ENCODE measurements at regions not wholly inside any gene's neighbourhood (a gene's known extent, or its start where the extent isn't known, plus 50 kb on each side); places are given as distances from the start of the nearest gene placed in this dataset.
"Not testable (repeated sequence)": the region's sequence is repeated elsewhere in the genome, so short reads cannot be mapped to it uniquely, and the experiment has no call there.

DNA sequence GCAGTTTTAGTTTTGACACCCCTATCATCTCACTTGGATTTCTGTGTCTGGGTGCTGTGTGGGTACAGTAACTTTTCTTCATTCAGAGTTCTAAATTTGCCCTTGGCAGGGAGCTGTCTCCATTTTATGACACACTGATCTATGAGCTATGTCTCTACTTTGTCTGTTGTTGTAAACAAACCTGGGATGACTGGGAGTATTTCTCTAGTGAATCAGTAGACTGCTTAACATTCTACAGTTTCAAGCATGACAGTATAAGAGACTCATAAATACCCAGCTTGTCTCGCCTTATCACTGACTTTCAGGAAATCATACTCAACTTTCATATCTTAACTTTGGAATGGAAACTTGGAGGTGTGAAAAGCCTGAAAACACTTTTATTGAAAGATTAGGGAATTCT lies 212.1 kb upstream of the NUDT12 start:
- no peak for DNase-seq (ENCODE audit: low read depth in 2 of 3, low spot score in 2 of 3)

DNA sequence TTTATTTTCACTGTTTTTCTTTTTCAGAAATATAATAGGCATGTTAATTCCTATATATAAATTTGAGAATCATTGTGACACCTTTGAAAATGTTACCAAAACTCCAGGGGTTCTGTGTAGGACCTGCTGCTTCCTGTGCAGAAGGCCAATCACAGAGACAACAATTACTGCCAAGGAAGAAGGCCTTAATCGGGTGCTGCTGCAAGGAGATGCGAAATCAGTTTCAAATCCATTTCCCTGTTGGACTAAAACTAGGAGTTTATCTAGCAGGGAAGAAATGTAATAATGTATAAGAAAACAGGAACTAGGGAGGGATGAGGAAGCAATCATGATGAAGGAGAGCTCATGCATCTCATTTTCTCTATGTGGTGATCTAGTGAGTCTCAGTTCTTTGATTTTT lies 209.7 kb upstream of the NUDT12 start:
- DNase-seq (ENCODE audit: low read depth in 2 of 3, low spot score in 2 of 3): no peak

DNA sequence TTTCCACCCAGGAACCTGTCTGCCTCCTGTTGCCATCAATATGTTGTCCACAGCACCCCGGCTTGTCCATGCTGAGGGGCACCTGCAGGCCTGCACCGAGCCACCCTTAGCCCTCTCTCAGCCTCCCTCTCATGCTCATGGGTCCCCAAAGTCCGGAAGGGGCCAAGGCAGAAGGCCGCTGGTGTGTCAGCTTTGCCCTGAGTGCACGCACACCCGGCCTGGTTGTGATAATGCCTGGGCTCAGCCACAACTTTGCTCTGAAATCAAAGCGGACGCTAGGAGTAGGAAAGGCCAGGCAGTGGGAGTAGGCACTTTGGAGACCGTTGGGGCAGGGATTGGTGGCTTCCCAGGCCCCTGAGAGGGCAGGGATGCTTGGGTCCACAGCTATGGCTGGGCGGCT lies 201.8 kb upstream of the NUDT12 start:
- DNase-seq (ENCODE audit: low read depth in 2 of 3, low spot score in 2 of 3): no peak

DNA sequence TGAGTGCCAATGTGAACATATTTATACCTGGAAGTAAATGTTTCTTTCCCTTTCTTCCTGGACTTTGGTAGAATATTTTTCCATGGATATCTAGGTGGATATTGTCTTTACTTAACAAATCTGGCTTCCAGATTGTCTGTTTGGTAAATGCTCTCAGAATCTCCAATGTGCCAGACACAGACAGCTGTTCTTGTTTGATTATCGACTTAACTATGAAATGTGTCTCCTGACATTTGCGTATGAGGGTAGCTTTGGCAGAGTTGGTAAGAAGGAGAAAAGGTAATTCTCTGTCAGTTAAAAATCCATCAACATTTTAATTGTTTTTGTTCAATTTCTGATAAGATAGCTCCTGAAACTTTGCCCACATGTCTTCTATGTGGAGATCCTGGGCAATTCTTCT lies 196.4 kb upstream of the NUDT12 start:
- DNase-seq (ENCODE audit: low read depth in 2 of 3, low spot score in 2 of 3): no peak

DNA sequence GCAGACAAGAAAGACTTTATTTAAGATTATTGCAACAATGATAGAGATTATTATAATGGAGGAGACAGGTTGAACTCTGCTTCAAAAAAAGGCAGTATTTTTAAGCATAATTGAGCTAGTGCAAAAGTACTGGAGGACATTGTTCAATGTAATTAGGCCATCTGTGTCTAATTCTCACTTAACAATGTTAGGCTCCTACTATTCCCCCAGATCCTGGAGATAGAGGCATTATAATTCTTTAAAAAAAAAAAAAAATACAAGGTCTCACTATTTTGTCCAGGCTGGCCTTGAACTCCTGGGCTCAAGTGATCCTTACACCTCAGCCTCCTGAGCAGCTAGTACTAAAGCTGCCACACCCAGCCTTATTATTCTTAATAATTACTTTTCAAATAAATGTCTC lies 193.4 kb upstream of the NUDT12 start:
- no peak for DNase-seq (ENCODE audit: low read depth in 2 of 3, low spot score in 2 of 3)

DNA sequence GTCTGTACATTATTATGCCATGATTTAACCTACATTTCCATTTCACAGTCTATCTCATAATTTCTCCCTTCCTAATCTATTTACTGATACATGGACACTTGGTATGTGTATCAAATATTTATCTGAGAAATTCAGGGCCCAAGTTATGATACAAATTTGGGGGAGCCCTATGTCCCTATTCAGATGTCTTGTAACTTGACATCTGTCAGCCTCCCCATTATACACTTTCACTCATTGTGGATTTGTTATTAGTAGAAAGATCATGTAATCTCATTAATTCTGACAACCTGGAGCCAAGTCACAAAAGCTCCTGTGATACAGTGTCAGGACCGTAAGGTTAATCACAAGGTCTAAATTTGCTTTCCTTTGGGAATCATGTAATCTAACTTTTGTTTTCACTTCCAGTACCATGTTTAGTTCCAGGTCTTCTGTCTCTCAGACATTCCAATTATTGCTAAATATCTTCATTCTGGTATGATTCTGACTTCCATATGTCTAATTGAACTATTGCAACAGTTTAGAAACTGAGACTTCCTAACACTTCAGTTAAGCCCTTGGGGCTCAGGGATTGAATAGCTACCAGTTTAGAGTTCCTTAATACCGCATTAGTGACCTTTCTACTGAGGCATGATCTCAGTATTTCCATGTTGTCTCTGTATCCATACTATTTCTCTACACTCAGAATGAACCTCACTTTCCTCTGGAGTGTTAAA lies 182.9 kb upstream of the NUDT12 start:
- no peak for DNase-seq (ENCODE audit: low read depth in 2 of 3, low spot score in 2 of 3)

DNA sequence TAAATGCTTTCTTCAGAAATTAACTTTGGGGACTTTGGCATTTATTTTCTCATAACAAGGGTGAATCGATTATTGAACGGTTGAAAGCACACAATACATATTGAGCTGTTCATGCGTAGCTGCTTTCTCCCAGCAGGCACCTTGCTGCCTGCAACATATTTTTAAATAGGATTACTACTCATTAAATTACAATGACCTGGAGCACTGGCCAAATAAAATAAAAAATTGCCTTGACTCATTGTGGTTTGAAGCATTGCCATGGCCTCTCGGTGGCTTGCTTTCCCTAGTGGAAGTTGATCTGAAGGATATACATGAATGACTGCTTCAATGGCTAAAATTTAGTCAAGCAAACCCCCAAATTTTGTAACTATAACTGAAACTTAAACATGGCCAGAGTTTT lies 181.6 kb upstream of the NUDT12 start:
- DNase-seq (ENCODE audit: low read depth in 2 of 3, low spot score in 2 of 3): no peak

DNA sequence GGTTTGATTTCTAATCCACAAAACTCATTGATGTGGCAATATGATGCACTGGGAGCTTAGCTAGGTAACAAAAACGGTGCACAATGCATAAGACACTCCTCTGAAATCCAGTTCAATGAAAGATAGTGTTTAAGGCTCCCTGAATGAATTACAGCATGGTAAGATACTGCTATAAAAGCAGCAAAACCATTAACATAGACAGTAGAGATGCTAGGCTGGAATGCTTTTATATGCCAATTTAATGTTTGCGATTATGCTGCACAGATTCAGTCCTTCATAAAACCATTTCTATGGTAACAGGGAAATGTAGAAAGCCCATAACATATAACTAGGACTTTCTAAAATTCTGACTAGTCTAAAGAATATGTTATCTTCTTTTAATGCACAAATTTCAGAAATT lies 180.8 kb upstream of the NUDT12 start:
- no peak for DNase-seq (ENCODE audit: low read depth in 2 of 3, low spot score in 2 of 3)

DNA sequence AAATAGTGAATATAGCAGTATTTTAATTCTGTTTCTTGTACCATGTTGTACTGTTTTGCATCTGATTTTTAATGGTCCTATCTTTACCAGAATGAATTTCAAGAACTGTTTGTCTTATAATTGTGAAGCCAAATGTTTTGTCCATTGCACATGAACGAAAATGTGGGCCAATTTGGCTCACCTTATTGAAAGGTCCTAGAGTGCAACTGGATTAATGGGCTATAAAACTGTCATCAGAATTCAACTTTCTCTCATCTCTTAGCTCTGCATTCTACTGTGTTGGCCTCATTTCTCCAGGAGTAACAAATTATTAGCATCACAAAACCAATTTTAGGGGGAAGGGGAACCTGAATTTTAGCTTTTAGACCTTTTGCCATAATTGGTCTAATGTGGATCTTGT lies 179.4 kb upstream of the NUDT12 start:
- DNase-seq (ENCODE audit: low read depth in 2 of 3, low spot score in 2 of 3): no peak

DNA sequence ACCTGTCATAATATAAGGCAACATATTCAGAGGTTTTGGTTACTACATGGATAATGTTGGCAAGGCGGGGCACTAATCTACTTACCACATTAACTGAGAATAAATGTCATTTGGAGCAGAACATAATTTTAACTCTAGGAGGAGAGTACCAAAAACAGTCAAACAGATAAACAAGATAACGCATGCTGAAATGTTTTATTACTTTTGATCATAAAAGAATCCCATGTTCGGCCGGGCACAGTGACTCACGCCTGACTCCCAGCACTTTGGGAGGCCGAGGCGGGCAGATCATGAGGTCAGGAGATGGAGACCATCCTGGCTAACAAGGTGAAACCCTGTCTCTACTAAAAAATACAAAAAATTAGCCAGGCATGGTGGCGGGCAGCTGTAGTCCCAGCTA lies 173.8 kb upstream of the NUDT12 start:
- DNase-seq (ENCODE audit: low read depth in 2 of 3, low spot score in 2 of 3): not testable (repeated sequence)

DNA sequence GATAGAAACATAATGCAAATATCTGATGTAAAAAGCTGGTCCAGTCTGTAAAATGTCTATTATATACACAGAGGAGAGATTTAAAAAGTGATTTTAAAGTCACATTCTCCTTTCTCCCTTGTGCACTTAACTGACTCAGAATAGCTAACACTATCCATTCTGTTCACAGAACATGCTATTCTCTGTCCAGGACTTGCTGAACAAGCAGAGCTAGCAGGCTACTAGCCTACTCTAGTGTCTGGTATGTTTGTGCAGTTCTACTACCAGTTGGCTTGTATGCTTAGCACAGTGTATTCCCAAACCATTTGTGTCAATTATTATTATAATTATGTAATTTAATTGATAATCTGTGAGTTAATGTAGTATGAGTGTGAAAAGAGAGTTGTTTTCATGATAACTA lies 161.7 kb upstream of the NUDT12 start:
- DNase-seq (ENCODE audit: low read depth in 2 of 3, low spot score in 2 of 3): no peak

DNA sequence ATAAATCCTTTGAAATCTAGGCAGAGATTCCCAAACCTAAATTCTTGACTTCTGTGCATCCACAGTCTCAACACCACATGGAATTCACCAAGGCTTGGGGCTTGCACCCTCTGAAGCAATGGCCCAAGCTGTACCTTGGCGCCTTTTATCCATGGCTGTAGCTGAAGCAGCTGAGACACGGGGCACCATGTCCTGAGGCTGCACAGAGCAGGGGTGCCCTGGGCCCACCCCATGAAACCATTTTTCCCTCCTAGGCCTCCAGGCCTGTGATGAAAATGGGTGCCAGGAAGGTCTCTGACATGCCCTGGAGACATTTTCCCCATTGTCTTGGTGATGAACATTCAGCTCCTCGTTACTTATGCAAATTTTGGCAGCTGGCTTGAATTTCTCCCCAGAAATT lies 158.6 kb upstream of the NUDT12 start:
- DNase-seq (ENCODE audit: low read depth in 2 of 3, low spot score in 2 of 3): no peak

DNA sequence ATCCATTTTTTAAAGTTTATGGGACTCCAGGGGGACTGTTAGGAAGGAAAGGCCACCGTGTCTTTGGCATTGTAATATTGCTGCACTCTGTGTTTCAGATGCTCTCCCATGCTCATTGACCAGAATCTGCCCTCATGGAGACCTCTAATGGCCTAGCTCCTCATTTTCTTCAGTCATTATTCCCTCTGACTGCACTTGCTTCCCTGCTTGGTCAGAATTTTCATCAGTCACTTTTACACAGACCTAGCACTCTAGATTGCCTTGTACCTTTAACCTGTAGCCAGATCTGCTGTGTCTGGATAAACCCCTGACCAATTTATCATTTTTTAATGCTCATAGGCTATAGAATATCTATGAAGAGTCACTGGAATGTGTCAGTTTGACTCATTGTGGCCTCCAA lies 155.5 kb upstream of the NUDT12 start:
- DNase-seq (ENCODE audit: low read depth in 2 of 3, low spot score in 2 of 3): no peak

DNA sequence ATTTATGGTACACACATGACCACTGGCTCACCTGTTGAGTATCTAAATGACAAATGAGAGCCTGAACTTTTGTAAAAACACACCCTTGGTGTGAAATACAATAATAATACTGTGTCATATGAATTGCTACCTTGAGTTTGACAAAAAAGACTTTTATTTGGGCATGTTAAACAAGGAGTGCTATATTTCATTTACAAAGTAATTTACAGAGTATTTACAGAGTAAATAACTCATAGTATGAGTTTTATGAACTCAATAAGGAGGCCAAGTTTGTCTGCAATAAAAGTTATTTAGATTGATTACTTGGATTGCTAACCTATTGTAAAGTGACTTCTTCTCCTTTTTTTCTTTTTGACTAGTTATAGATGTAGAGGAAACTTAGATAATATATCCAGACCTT lies 146.0 kb upstream of the NUDT12 start:
- DNase-seq (ENCODE audit: low read depth in 2 of 3, low spot score in 2 of 3): no peak

DNA sequence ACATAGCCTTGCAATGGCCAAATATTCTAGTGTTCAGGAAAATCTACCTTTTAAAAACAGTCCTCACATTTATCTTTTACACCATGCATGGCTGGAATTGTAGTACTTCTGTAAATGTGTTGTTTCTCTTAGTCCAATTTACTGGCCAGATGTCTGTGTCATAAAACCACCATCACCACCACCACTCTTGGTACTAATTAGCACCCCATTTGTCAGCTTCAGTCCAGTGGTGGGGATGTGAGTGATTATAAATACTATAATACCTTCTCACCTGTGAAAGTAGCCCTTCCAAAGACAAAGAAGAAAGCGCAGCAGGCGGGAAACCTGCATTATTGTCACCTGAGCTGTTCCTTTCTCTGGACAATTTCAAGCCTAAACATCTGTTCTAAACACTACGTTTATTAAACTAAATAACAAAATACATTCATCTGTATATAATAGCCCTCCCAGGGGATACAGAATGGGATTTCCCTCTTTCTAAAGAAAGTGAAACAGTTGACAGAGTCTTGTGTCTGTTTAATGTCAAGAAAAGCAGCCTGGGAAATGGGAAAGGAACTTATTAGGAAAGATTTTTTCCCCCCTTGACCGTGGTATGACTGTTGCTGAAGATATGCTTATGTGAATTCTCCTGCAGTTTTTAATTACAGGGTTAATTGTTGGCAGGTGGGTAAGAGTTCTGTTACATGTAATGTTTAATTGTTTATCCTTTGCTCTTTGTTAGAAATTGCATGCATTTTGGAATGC lies 144.5 kb upstream of the NUDT12 start:
- no peak for DNase-seq (ENCODE audit: low read depth in 2 of 3, low spot score in 2 of 3)

DNA sequence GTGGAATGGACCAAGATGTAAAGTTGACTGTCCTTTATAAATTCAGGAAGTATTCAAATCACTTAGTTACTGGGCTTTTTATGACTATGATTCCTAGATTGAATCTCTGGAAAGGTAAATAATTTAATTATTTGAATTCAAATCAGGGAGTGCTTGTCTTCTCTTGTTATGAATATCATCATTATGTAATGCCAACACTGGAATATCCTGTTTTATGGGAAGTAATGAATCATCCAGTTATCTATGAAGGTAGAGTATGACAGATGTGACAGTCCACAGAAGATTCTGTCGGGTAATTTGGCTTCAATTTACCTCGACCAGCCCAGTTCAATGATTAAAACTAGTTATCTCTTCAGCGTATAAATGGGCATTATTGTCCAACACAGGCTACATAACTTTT lies 141.0 kb upstream of the NUDT12 start:
- DNase-seq (ENCODE audit: low read depth in 2 of 3, low spot score in 2 of 3): no peak

DNA sequence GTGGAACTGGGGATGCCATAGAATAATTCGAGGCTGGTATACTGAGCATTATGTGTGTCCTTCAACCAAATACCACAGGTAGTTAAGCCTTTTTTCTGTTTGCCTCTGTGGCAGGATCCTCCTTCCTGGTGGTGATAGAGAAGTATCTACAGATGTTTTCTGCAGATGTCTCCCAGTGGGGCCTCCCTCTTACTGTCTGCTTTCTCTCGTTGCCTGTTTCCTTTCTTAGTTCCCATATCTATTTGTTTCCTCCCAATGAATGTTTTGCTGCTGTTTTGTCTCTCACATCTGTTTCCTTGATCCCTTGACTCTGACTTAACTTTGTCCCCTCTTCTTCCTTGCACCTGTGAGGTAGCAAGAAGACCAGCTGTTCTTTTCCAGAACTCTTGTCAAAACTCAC lies 130.9 kb upstream of the NUDT12 start:
- no peak for DNase-seq (ENCODE audit: low read depth in 2 of 3, low spot score in 2 of 3)

DNA sequence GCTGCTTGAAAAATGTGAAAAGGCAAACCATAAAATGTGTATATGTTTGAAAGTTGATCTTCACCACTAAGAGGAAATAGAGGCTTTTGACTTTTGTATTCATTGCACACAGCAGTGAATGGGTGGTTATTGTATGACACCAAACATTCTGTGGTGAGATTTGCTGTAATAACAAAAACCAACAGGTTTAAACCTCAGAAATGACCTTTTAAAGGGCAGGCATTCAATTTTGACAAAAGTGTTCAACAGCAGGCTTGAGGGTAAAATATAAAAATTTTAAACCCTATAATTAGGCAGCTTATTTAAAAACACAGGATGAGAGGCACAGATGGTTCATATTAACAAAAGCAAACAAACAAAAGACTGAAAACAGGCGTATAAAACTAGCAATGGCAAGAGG lies 128.1 kb upstream of the NUDT12 start:
- DNase-seq (ENCODE audit: low read depth in 2 of 3, low spot score in 2 of 3): no peak

DNA sequence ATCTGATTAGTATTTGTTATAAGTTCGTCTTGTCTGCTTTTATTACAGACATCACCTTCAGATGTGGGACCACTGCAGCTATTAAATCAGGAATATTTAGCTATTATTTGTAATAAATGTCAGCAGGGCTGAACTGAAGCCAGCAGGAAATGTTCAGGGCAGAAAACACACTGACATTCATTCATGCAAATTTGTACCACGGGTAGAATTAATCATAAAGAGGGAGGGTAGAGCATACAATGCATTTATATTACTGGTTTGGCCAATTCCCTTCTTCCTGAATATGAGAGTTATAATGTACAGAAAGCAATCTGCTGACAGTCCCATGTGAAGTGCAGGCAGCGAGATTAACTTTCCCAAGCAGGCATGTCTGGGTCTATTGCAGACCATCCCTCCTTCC lies 117.3 kb upstream of the NUDT12 start:
- no peak for DNase-seq (ENCODE audit: low read depth in 2 of 3, low spot score in 2 of 3)

DNA sequence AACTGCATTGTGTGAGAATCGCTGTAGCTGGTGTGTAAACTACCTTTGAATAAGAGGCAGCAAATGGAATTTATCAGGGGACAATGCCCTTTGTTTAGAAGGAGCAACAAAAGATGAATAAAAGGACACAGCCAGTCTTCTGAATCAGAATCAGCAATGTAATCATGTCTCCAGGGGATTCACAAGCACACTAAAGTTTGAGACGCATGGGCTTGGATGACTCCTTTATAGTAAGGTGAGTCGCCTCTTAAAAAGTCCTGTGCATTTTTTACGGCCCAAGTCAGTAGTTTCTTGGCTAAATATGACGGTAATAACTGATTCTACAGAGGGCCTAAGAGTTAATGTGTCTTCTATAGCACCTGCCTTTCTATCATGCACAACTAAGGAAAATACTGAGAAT lies 113.6 kb upstream of the NUDT12 start:
- DNase-seq (ENCODE audit: low read depth in 2 of 3, low spot score in 2 of 3): not testable (repeated sequence)

DNA sequence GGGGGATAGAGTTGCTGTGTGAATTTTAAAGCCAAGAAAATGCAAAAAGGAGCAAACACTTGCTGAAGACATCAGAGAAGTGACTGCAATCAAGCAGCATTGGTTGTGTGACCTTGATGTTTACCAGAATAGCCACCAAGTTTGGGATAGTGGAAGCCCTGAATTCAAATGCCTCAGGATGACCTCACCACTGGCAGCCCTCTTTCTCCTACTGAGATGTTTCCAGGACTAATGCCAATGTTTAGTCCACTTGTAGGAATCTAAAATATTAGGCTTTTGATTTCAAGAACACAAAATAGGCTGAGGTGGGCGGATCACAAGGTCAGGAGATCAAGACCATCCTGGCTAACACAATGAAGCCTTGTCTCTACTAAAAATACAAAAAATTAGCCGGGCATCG lies 112.2 kb upstream of the NUDT12 start:
- no peak for DNase-seq (ENCODE audit: low read depth in 2 of 3, low spot score in 2 of 3)

DNA sequence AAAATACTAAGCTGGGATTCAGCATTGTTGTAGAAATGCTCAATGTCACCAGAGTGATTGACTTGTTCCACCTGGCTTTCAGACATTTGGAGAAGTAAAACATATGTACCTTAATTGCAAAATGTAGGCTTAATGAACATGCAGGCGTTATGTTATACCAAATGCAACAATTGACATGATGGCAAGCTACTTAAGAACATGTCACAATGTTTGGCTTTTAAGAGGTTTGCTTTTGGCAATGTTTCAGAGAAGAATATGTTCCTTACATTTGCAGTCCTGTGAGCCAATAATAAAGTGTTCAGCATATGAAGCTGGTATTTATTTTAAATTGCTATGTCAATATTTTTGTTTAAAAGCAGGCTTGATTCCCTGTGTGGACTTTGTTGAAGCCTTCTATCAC lies 111.7 kb upstream of the NUDT12 start:
- no peak for DNase-seq (ENCODE audit: low read depth in 2 of 3, low spot score in 2 of 3)

DNA sequence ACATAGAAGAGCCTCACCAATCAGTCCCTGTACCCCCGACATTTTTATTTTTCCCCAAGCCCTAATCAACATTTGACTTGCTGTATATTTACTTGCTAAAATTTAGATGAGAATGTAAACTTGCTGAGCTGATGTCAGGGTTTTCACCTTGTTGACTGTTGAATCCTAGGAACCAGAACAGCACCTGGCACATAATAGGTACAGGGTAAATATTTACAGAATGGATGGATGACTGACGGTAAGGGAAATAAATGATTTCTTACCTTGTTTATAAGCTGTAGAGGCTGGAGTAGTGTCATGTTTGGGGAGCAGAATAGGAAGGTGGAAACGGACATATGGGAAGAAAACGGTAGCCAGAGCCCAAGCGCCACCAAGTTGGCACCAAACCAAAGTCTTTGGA lies 107.0 kb upstream of the NUDT12 start:
- no peak for DNase-seq (ENCODE audit: low read depth in 2 of 3, low spot score in 2 of 3)
